NB4 (cell line): ENCODE measurements at regions not wholly inside any gene's neighbourhood (a gene's known extent, or its start where the extent isn't known, plus 50 kb on each side); places are given as distances from the start of the nearest gene placed in this dataset.

Source experiments
- DNase-seq: peaks from one replicate; pipeline ENCODE4 v3.0.0; 2010; ENCODE audit warnings: low read depth
- H3K4me3 ChIP-seq: one replicate; pipeline ENCODE4 v1.5.1; 2011; ENCODE audit warnings: mild to moderate bottlenecking, low read depth, low read length, moderate library complexity
- CTCF ChIP-seq: IDR thresholded peaks from one replicate; pipeline ENCODE4 v1.5.1; 2012; ENCODE audit warnings: low read depth, low read length
- MAX ChIP-seq: IDR thresholded peaks from 2 replicates; pipeline ENCODE4 v1.6.1; 2011; ENCODE audit warnings: low read depth, low read length
- MYC ChIP-seq: IDR thresholded peaks from 2 replicates; pipeline ENCODE4 v1.6.1; 2011; ENCODE audit warnings: low read depth, low read length
- POLR2A ChIP-seq: IDR thresholded peaks from 2 replicates; pipeline ENCODE4 v1.6.1; 2011; ENCODE audit warnings: mild to moderate bottlenecking; ENCODE audit not compliant: insufficient read length; ENCODE audit errors: extremely low read depth

- TF ChIP-seq MYC (no peak), POLR2A (no peak), MAX (no peak), CTCF (no peak)
- H3K4me3 ChIP-seq, result no peak overlapping the region
- no peak for DNase-seq
Observed at GRCh38 chr3:113118336-113118735, 93.0 kb upstream of the BOC start.

- TF ChIP-seq POLR2A, result no peak
- TF ChIP-seq CTCF, result no peak
- no peak for TF ChIP-seq MAX
- no peak for TF ChIP-seq MYC
- no peak overlapping the region for H3K4me3 ChIP-seq
- no peak for DNase-seq
Observed at GRCh38 chr3:113124256-113124830, 87.0 kb upstream of the BOC start.

DNA sequence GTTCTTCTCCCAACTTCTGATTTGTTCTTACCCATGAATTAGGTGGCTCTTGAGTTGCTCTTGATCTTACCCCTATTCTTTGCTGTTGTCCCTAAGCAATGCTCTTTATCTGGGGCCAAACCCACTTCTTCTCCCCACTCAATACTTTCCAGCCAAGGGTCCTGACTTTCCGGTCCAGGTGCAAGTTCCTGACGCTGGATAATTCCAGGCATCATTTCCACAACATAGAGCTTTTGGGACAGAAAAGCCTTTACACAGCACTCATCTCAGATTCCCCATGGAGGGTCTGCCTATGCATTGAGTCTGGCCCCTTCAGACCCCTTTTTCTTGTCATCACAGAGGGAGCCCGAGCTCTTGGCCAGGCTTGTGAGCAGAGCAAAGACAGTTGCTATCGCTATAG lies 85.4 kb upstream of the BOC start:
- no peak for DNase-seq
- H3K4me3 ChIP-seq, result no peak overlapping the region
- no peak for TF ChIP-seq CTCF
- no peak for TF ChIP-seq POLR2A

DNA sequence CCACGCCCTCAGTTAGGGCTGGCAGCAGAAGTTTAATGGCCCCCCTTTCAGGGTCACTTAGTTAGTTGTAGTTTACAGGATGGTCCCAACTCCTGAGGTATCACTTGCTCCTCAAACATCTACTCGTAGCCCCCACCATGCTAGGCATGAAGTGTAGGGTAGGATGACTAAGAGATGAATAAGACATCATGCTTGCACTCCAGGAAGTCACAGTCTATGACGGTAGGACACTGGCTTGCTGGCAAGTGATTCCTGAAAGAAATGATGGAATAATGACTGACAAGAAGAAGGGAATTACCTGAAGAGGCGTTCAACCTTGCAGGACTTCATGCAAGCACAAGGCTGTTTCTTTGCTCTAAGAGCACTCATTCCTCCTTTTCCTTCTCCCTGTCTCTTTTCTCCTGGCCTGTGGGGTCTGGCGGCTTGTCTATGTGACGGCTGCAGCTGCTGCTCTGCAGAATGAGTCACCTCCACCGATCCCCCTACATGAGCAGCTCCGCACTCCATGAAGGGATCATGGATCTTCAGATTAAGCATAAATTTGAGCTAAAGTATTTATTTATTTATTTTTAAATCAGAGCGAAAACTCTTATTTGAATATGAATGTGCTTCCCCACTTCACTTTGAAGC lies 82.9 kb upstream of the BOC start:
- TF ChIP-seq MAX (no peak), CTCF (no peak), MYC (no peak), POLR2A (no peak)
- DNase-seq, result no peak
- no peak overlapping the region for H3K4me3 ChIP-seq

DNA sequence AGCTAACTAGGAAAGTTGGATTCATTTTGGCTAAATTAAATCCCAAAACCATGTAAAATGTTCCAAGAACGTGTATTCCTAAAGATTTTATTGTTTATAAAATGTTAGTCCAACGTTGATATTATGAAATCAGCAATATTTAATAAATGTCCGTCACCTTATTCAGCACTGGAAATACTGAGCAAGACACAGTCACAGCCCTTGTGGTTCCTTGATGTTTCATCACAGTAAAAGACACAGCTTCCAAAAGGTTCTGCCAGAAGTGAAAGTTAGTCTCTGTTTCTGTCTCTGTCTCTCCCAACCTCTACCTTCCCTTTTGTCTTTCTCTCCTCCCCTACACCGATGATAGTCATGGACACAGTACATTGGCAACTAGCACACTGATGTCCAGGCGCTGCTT lies 82.2 kb upstream of the BOC start:
- H3K4me3 ChIP-seq, result no peak overlapping the region
- no peak for DNase-seq
- no peak for TF ChIP-seq CTCF
- no peak for TF ChIP-seq MYC
- no peak for TF ChIP-seq POLR2A
- no peak for TF ChIP-seq MAX
